ENCODE measurements at regions not wholly inside any gene's neighbourhood (a gene's known extent, or its start where the extent isn't known, plus 50 kb on each side); places are given as distances from the start of the nearest gene placed in this dataset.

DNA sequence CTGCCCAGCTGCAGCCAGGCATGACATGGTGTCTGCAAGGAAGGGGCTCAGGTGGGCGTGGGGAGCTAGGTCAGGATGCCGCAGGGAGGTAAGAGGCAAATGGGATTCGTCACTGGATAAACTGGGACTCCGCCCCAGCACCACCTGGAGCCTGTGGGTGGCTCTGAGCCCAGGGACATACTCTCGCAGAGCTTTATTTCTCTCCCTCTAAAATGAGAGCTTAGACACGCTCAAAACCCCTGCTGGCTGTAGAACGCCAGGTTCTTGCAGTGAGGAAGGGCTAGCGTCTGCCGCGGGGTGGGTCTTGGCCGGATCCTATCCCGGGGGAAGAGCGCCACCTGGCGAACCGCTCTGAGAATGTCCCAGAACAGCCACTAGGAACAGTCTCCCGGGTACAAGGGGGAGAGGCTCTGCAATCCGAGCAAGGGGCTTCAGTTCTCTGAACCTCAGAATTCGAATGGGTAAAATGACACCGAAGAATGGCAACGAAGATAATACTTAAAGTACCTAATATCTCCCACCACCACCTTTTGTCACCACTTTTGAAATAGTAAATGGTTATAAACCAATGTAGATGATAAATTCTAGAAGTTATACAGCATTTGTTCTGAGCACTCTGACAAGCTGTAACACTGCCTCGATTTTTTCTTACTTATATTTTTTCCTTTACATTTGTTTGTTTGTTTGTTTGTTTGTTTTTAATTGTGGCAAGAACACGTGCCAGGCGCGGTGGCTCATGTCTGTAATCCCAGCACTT lies 53.2 kb upstream of the SRGAP3 start:
- no peaks in the 10 kb centered on the region for H3K9me2 ChIP-seq (ENCODE audit: insufficient read depth, low read length)
- H4K20me1 ChIP-seq (ENCODE audit: insufficient read depth), result no peaks in the 10 kb centered on the region
- peak overlapping the region; percentile 62 for H3K4me3 ChIP-seq (ENCODE audit: low read length)
- H3K27me3 ChIP-seq (ENCODE audit: insufficient read depth, low read depth, low read length), result no peaks in the 10 kb centered on the region
- no peaks in the 10 kb centered on the region for H3K79me2 ChIP-seq (replicated peaks; ENCODE audit: insufficient read depth, low read length)
- TF ChIP-seq POLR2AphosphoS5 (IDR thresholded peaks at IDR 0.05) (peak; percentile 23), RAD21 (conservative IDR thresholded peaks at IDR 0.05) (peak; percentile 99), EZH2 (IDR thresholded peaks at IDR 0.05; ENCODE audit: borderline replicate concordance, insufficient read depth, low read length, poor library complexity, severe bottlenecking) (no peak), TAF1 (IDR thresholded peaks at IDR 0.05; ENCODE audit: low read depth) (no peak), CTCF (IDR thresholded peaks at IDR 0.05; ENCODE audit: poor library complexity, severe bottlenecking) (peak; percentile 99), REST (IDR thresholded peaks at IDR 0.05; ENCODE audit: borderline replicate concordance) (no peak), SMC3 (conservative IDR thresholded peaks at IDR 0.05; ENCODE audit: poor library complexity) (peak; percentile 100), MXI1 (conservative IDR thresholded peaks at IDR 0.05; ENCODE audit: poor library complexity, severe bottlenecking) (peak; percentile 46), EP300 (conservative IDR thresholded peaks at IDR 0.05; ENCODE audit: poor library complexity, severe bottlenecking) (peak; percentile 10)
- no peaks in the 10 kb centered on the region for H3K9me3 ChIP-seq (ENCODE audit: low read length)
- no peaks in the 10 kb centered on the region for H3K36me3 ChIP-seq (ENCODE audit: insufficient read depth, low read length)
- peak overlapping the region; percentile 53 for H3K27ac ChIP-seq (ENCODE audit: low read length)
- H3F3A ChIP-seq (ENCODE audit: insufficient read depth, low read length, poor library complexity, severe bottlenecking), result no peaks in the 10 kb centered on the region
- H3K4me2 ChIP-seq (ENCODE audit: low read length), result peak overlapping the region; percentile 41
- peak overlapping the region; percentile 59 for H3K9ac ChIP-seq (ENCODE audit: low read length)
- H2AFZ ChIP-seq (ENCODE audit: low read depth, low read length), result peak overlapping the region; percentile 77

DNA sequence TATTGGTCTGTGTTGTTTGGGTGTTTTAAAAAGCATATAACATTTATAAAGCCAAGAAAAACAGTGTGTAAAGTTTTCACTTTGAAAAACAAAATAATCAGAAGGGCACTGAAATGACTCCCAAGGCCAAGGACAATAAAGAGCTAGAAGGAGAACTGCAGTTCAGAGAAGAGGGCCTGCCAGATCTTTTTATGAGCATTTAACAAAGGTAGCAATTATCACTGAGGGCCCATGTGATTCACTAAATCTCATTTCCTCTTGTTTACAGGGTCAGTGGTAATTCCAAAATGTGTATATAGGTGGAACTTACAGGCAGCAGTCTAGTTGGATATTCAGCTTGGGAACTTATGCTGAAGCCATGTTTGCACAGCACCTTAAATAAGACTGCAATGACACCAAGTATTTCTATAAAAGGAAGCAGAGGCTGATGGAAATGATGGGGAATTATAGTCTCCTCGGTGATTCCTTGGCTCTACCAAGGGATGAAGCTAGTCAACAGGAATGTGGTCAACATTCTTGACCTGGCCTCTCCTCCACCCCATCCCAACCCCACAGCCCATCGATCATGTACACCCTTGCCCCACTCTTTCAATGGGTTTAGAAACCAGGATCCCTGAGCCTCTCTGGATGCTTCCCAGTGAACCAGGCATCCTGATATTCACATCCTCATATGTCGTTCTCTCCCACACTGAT lies 54.4 kb upstream of the THUMPD3 start:
- H3K9me3 ChIP-seq (ENCODE audit: low read length), result no peaks in the 10 kb centered on the region
- TF ChIP-seq RAD21 (conservative IDR thresholded peaks at IDR 0.05) (no peak), SMC3 (conservative IDR thresholded peaks at IDR 0.05; ENCODE audit: poor library complexity) (no peak), TAF1 (IDR thresholded peaks at IDR 0.05; ENCODE audit: low read depth) (no peak), MXI1 (conservative IDR thresholded peaks at IDR 0.05; ENCODE audit: poor library complexity, severe bottlenecking) (no peak), EP300 (conservative IDR thresholded peaks at IDR 0.05; ENCODE audit: poor library complexity, severe bottlenecking) (no peak), POLR2AphosphoS5 (IDR thresholded peaks at IDR 0.05) (no peak), REST (IDR thresholded peaks at IDR 0.05; ENCODE audit: borderline replicate concordance) (no peak), CTCF (IDR thresholded peaks at IDR 0.05; ENCODE audit: poor library complexity, severe bottlenecking) (no peak), EZH2 (IDR thresholded peaks at IDR 0.05; ENCODE audit: borderline replicate concordance, insufficient read depth, low read length, poor library complexity, severe bottlenecking) (no peak)
- no peak overlapping the region for H3K27ac ChIP-seq (ENCODE audit: low read length)
- no peaks in the 10 kb centered on the region for H3K79me2 ChIP-seq (replicated peaks; ENCODE audit: insufficient read depth, low read length)
- no peaks in the 10 kb centered on the region for H3F3A ChIP-seq (ENCODE audit: insufficient read depth, low read length, poor library complexity, severe bottlenecking)
- no peak overlapping the region for H2AFZ ChIP-seq (ENCODE audit: low read depth, low read length)
- H3K27me3 ChIP-seq (ENCODE audit: insufficient read depth, low read depth, low read length), result no peaks in the 10 kb centered on the region
- no peaks in the 10 kb centered on the region for H3K36me3 ChIP-seq (ENCODE audit: insufficient read depth, low read length)
- H3K9ac ChIP-seq (ENCODE audit: low read length), result no peak overlapping the region
- no peaks in the 10 kb centered on the region for H4K20me1 ChIP-seq (ENCODE audit: insufficient read depth)
- H3K4me2 ChIP-seq (ENCODE audit: low read length), result no peak overlapping the region
- H3K4me3 ChIP-seq (ENCODE audit: low read length), result no peak overlapping the region
- no peaks in the 10 kb centered on the region for H3K9me2 ChIP-seq (ENCODE audit: insufficient read depth, low read length)

Data from neural cell (in vitro differentiated cells).